ENCODE measurements at regions not wholly inside any gene's neighbourhood (a gene's known extent, or its start where the extent isn't known, plus 50 kb on each side); places are given as distances from the start of the nearest gene placed in this dataset.

- no peak overlapping the region for H3K56ac ChIP-seq (replicated peaks; ENCODE audit: insufficient read length, low read depth, low read length)
- H2AK5ac ChIP-seq (ENCODE audit: low read depth, low read length) = no peak overlapping the region
- H3K18ac ChIP-seq (ENCODE audit: extremely low read depth, low read length) = no peak overlapping the region
- whole genome bisulfite sequencing, 2 experiments (ENCODE audit: extremely low coverage in 1 of 2, insufficient coverage in 1 of 2, insufficient read length in 1 of 2, insufficient replicate concordance in 2 of 2, low coverage in 1 of 2, low lambda C conversion rate in 2 of 2, missing lambda C conversion rate in 1 of 2) = 75% methylated on average over 1 of the region's 1 CpG; no CpG with 5 or more reads in 1 of the 2 experiments
- H4K8ac ChIP-seq (ENCODE audit: extremely low read depth, insufficient read depth, low read length) = no peak overlapping the region
- peaks cover 0 to 9% (median 6%) of the 10 kb centered on the region in 4 experiments; a peak in 5 of 7 replicates for H3K4me1 ChIP-seq (replicated peaks in 1 of 4; ENCODE audit: control insufficient read depth in 3 of 4, insufficient read depth in 4 of 4, low read length in 3 of 4)
- H2BK20ac ChIP-seq (ENCODE audit: low read length) = no peak overlapping the region
- POLR2A ChIA-PET (ENCODE audit: partially characterized antibody) = no interaction called here
- no peak overlapping the region for H2AFZ ChIP-seq (ENCODE audit: low read length)
- H3K9me3 ChIP-seq (ENCODE audit: insufficient read depth in 2 of 2, low read depth in 1 of 2, low read length in 1 of 2) = peaks cover 6% of the 10 kb centered on the region in 2 experiments
- H2BK12ac ChIP-seq (ENCODE audit: low read depth, low read length) = no peak overlapping the region
- no peak overlapping the region for H2BK120ac ChIP-seq (replicated peaks; ENCODE audit: low read depth, low read length)
- H3K14ac ChIP-seq (ENCODE audit: insufficient read length) = no peak overlapping the region
- no peaks in the 10 kb centered on the region for H3K79me1 ChIP-seq (ENCODE audit: low read depth, low read length)
- peaks cover 0 to 5% (median 0%) of the 10 kb centered on the region in 4 experiments; a peak in 1 of 8 replicates for H3K36me3 ChIP-seq (ENCODE audit: control insufficient read depth in 2 of 4, insufficient read depth in 4 of 4, low read length in 3 of 4)
- H3K79me2 ChIP-seq (ENCODE audit: control insufficient read depth in 1 of 2, insufficient read depth in 2 of 2, low read length in 2 of 2) = no peaks in the 10 kb centered on the region
- no peak overlapping the region for H3K27ac ChIP-seq (ENCODE audit: low read depth, low read length)
- FAIRE-seq (no peak), DNase-seq (ENCODE audit: low read depth in 1 of 2, low spot score in 2 of 2) (no peak)
- no peak overlapping the region for H3K9ac ChIP-seq (replicated peaks in 1 of 4; ENCODE audit: extremely low read depth in 1 of 4, low read depth in 3 of 4, low read length in 3 of 4)
- H3K23ac ChIP-seq (ENCODE audit: insufficient read length) = no peak overlapping the region
- no peak overlapping the region for H4K91ac ChIP-seq (replicated peaks; ENCODE audit: insufficient read length, low read length)
- H3K4me2 ChIP-seq (ENCODE audit: insufficient read depth in 1 of 2, low read depth in 2 of 2, low read length in 2 of 2) = no peak overlapping the region
- H3K4ac ChIP-seq (replicated peaks; ENCODE audit: insufficient read length, low read depth, low read length) = no peak overlapping the region
- H2BK15ac ChIP-seq (ENCODE audit: low read length) = no peak overlapping the region
- no peak overlapping the region for H3K4me3 ChIP-seq (ENCODE audit: extremely low read depth in 1 of 4, insufficient read depth in 2 of 4, low read depth in 3 of 4, low read length in 4 of 4)
- no peaks in the 10 kb centered on the region for H4K20me1 ChIP-seq (replicated peaks in 1 of 2; ENCODE audit: control insufficient read depth in 1 of 2, insufficient read depth in 2 of 2, low read length in 2 of 2)
- H2BK5ac ChIP-seq (ENCODE audit: low read depth, low read length) = no peak overlapping the region
- H4K5ac ChIP-seq (ENCODE audit: insufficient read length, low read depth, low read length) = no peak overlapping the region
- no peaks in the 10 kb centered on the region for H3K23me2 ChIP-seq (ENCODE audit: low read depth, low read length)
- no peaks in the 10 kb centered on the region for H3K27me3 ChIP-seq (replicated peaks in 1 of 4; ENCODE audit: control insufficient read depth in 3 of 4, extremely low read depth in 1 of 4, insufficient read depth in 3 of 4, low read length in 3 of 4)
- CTCF ChIA-PET (ENCODE audit: partially characterized antibody) = no interaction called here
- no peak for TF ChIP-seq SIX5 (IDR thresholded peaks at IDR 0.05; ENCODE audit: low read depth, low read length)
- no peak for TF ChIP-seq BRCA1 (IDR thresholded peaks at IDR 0.05; ENCODE audit: low read depth, low read length)
- TF ChIP-seq TCF12 (IDR thresholded peaks at IDR 0.05; ENCODE audit: low read depth, low read length) = no peak
- TF ChIP-seq E2F6 (IDR thresholded peaks at IDR 0.05) = no peak
- TF ChIP-seq POLR2AphosphoS5 (IDR thresholded peaks at IDR 0.05; ENCODE audit: low read depth, low read length) = no peak
Observed at GRCh38 chr3:24686808-24687207, 192.2 kb upstream of the THRB start.

Data from H1 (cell line).